Fibroblast of the aortic adventitia (primary cell): ENCODE measurements at regions not wholly inside any gene's neighbourhood (a gene's known extent, or its start where the extent isn't known, plus 50 kb on each side); places are given as distances from the start of the nearest gene placed in this dataset.
A peak's percentile ranks its signal among the peaks of the same experiment; 100 is the strongest.
"Not testable (repeated sequence)": the region's sequence is repeated elsewhere in the genome, so short reads cannot be mapped to it uniquely, and the experiment has no call there.

ENCODE experiments used
- DNase-seq: peaks from one replicate; pipeline ENCODE4 v3.0.0-alpha.2; 2010; ENCODE audit warnings: low read depth
- H3K4me3 ChIP-seq: 2 replicates; pipeline ENCODE4 v1.5.1; 2011; ENCODE audit warnings: low read depth, mild to moderate bottlenecking, control low read depth, low read length, moderate library complexity
- TF ChIP-seq, protein P1 (sequence below): IDR thresholded peaks from 2 replicates; pipeline ENCODE4 v1.5.1; 2011; ENCODE audit warnings: mild to moderate bottlenecking, low read length, control low read depth, inconsistent platforms; ENCODE audit not compliant: insufficient read depth

DNA sequence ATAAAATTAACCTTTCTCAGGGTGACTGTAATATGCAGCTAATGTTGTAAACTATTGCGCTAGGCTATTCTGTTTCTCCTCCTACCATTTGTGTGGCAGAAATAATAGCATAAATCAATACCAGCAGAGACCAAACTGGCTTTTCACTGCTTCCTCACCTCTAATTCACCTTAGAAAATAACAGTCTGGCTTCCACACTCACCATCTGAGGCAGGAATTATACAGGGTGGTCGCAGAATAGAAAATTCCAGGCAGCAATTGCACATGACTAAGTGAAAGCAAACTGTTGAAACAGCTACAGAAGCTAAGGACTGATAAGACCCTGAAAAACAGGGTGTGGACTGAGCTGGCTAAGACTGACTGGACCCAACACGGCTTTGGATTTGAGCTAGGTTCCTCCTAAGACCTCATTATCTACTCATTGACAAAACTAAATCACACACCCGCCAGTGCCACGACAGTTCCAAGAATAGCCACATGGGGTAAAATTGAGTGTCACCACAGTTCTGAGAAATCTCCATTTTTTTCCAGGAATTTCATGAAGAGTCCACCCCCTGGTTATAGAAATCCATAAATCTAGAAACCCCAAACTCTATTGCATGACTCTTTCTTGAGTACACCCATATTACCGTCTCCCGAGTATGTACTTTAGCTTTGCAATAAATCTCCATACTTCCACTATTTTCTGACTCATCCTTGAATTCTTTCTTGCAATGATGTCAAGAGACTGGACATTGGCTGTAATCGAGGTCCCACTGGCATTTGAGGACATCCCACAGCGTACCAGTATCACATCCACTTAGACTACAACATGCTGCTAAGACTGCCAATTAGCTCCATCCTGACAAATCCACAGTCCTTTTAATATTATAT lies 60.9 kb upstream of the KCNQ5 start:
- TF ChIP-seq, protein P1, sequence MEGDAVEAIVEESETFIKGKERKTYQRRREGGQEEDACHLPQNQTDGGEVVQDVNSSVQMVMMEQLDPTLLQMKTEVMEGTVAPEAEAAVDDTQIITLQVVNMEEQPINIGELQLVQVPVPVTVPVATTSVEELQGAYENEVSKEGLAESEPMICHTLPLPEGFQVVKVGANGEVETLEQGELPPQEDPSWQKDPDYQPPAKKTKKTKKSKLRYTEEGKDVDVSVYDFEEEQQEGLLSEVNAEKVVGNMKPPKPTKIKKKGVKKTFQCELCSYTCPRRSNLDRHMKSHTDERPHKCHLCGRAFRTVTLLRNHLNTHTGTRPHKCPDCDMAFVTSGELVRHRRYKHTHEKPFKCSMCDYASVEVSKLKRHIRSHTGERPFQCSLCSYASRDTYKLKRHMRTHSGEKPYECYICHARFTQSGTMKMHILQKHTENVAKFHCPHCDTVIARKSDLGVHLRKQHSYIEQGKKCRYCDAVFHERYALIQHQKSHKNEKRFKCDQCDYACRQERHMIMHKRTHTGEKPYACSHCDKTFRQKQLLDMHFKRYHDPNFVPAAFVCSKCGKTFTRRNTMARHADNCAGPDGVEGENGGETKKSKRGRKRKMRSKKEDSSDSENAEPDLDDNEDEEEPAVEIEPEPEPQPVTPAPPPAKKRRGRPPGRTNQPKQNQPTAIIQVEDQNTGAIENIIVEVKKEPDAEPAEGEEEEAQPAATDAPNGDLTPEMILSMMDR: peak; percentile 22
- H3K4me3 ChIP-seq: no peak overlapping the region
- DNase-seq: peak; percentile 28

DNA sequence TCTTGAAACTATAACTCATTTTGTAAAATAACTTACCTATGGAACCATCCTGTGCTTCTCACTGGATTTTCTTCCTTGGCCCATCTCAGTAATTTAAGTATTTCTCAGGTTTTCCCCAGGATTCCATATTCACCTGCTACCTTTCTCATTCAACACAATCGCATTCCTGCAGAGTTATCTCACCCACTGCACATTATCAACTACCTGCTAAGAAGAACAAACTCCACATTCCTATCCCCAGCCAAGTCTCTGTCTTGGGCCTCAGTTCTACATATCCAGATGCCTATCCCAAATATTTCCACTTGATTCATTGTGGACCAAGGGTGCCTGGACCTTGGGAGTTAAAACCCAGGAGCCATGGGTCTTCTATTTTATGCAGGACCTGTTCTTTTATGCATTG lies 60.2 kb upstream of the KCNQ5 start:
- no peak for DNase-seq
- TF ChIP-seq, protein P1: no peak

DNA sequence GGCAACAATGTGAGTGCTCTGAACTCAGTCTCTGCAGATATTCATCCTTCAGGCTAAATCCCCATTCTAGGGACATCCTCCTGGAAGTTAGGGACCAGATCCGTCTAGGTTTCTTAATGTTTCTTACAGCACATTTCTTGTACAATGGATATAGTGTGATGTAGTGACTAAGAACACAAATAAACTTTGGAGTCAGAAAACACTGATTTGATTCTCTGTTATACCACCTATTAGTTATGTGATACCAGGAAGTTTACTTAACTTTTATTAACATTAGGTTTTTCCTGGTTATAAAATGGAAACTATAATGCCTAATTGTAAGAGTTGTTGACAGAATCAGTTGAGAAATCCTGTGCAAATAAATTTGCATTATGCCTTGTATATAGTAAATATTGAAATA lies 57.6 kb upstream of the KCNQ5 start:
- no peak overlapping the region for H3K4me3 ChIP-seq
- TF ChIP-seq, protein P1: no peak
- no peak for DNase-seq

More for the DNA sequence above, 60.2 kb upstream of the KCNQ5 start:
- H3K4me3 ChIP-seq: no peak overlapping the region

DNA sequence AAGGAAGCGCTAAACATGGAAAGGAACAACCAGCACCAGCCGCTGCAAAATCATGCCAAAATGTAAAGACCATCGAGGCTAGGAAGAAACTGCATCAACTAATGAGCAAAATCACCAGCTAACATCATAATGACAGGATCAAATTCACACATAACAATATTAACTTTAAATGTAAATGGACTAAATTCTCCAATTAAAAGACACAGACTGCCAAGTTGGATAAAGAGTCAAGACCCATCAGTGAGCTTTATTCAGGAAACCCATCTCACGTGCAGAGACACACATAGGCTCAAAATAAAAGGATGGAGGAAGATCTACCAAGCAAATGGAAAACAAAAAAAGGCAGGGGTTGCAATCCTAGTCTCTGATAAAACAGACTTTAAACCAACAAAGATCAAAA lies 49.9 kb upstream of the KCNQ5 start:
- not testable (repeated sequence) for DNase-seq, H3K4me3 ChIP-seq
